CD14-positive monocyte (primary cell): ENCODE measurements at regions not wholly inside any gene's neighbourhood (a gene's known extent, or its start where the extent isn't known, plus 50 kb on each side); places are given as distances from the start of the nearest gene placed in this dataset.

Experiments
- DNase-seq, 3 donors: peaks; one replicate each; pipeline ENCODE4 v3.0.0-alpha.2; 2011 to 2022
- H2AFZ ChIP-seq: 2 replicates; pipeline ENCODE4 v1.6.0; 2012; ENCODE audit warnings: mild to moderate bottlenecking, low read depth, low read length, inconsistent platforms; ENCODE audit not compliant: insufficient read depth, poor library complexity, severe bottlenecking
- H3K27ac ChIP-seq, 2 donors: 1 replicate in 1 of 2; 2 replicates in 1 of 2; pipeline ENCODE4 v1.5.1; 2012 to 2013; ENCODE audit warnings: low read length in 2 of 2, control low read depth in 1 of 2, inconsistent platforms in 1 of 2, low read depth in 1 of 2, mild to moderate bottlenecking in 1 of 2
- H3K27me3 ChIP-seq, 2 donors: one replicate each; pipeline versions ENCODE4 v1.6.0 to v1.6.1; 2011 to 2013; ENCODE audit warnings: low read length in 2 of 2; ENCODE audit not compliant: control insufficient read depth in 2 of 2, insufficient read depth in 2 of 2
- H3K36me3 ChIP-seq, 2 donors: replicated peaks in 1 of 2; 1 replicate in 1 of 2; 2 replicates in 1 of 2; pipeline versions ENCODE4 v1.5.1 to v1.6.1; 2012 to 2013; ENCODE audit warnings: low read length in 2 of 2, control low read depth in 1 of 2, inconsistent platforms in 1 of 2, mild to moderate bottlenecking in 1 of 2; ENCODE audit not compliant: insufficient read depth in 2 of 2, control insufficient read depth in 1 of 2
- H3K4me1 ChIP-seq, 2 donors: 1 replicate in 1 of 2; 2 replicates in 1 of 2; pipeline versions ENCODE4 v1.5.1 to v1.6.1; 2012 to 2013; ENCODE audit warnings: low read length in 2 of 2, control low read depth in 1 of 2, inconsistent platforms in 1 of 2, mild to moderate bottlenecking in 1 of 2, moderate library complexity in 1 of 2; ENCODE audit not compliant: insufficient read depth in 2 of 2, control insufficient read depth in 1 of 2
- H3K4me2 ChIP-seq: replicated peaks from 2 replicates; pipeline ENCODE3; 2012; ENCODE audit warnings: low read length, moderate library complexity, mild to moderate bottlenecking; ENCODE audit not compliant: poor library complexity, severe bottlenecking; ENCODE audit errors: extremely low read depth
- H3K4me3 ChIP-seq, 3 experiments: fragments of 200-600 bp in 1 of 3; sonication (generic) in 1 of 3; replicated peaks in 1 of 3; 1 replicate in 2 of 3; 2 replicates in 1 of 3; pipeline ENCODE4 v1.5.1; 2011 to 2013; ENCODE audit warnings: low read length in 3 of 3, mild to moderate bottlenecking in 3 of 3, control low read depth in 2 of 3, low read depth in 2 of 3, inconsistent platforms in 1 of 3, moderate library complexity in 1 of 3
- H3K79me2 ChIP-seq: 2 replicates; pipeline ENCODE4 v1.6.0; 2012; ENCODE audit warnings: mild to moderate bottlenecking, control low read depth, inconsistent platforms, low read length, moderate library complexity; ENCODE audit not compliant: insufficient read depth
- H3K9ac ChIP-seq: 2 replicates; pipeline ENCODE4 v1.6.0; 2017; ENCODE audit warnings: low read length, mild to moderate bottlenecking; ENCODE audit not compliant: insufficient read depth, poor library complexity, severe bottlenecking
- H3K9me3 ChIP-seq, 2 donors: replicated peaks in 1 of 2; 1 replicate in 1 of 2; 2 replicates in 1 of 2; pipeline versions ENCODE4 v1.5.1 to v1.6.1; 2012 to 2013; ENCODE audit warnings: low read length in 2 of 2, control low read depth in 1 of 2; ENCODE audit not compliant: control insufficient read depth in 1 of 2, insufficient read depth in 1 of 2
- H4K20me1 ChIP-seq: 2 replicates; pipeline ENCODE4 v1.6.0; 2012; ENCODE audit warnings: mild to moderate bottlenecking, low read length, control low read depth, moderate library complexity; ENCODE audit not compliant: insufficient read depth
- H3K27ac Mint-ChIP-seq, 7 donors: one replicate each; pipeline ENCODE4 v1.8.0; 2020; ENCODE audit warnings: mild to moderate bottlenecking in 7 of 7, mixed read lengths in 7 of 7, moderate library complexity in 6 of 7, inconsistent platforms in 2 of 7
- H3K27me3 Mint-ChIP-seq, 3 donors: one replicate each; pipeline ENCODE4 v1.8.0; 2021 to 2022; ENCODE audit warnings: low read depth in 3 of 3, mild to moderate bottlenecking in 3 of 3, mixed read lengths in 3 of 3, moderate library complexity in 3 of 3, inconsistent platforms in 1 of 3
- H3K36me3 Mint-ChIP-seq, 2 donors: one replicate each; pipeline ENCODE4 v1.8.0; 2020; ENCODE audit warnings: mixed read lengths in 2 of 2, inconsistent platforms in 1 of 2, mild to moderate bottlenecking in 1 of 2
- H3K4me1 Mint-ChIP-seq: one replicate; pipeline ENCODE4 v1.8.0; 2020; ENCODE audit warnings: mild to moderate bottlenecking, mixed read lengths
- H3K4me3 Mint-ChIP-seq, 2 donors: one replicate each; pipeline ENCODE4 v1.8.0; 2020; ENCODE audit warnings: mild to moderate bottlenecking in 2 of 2, mixed read lengths in 2 of 2, moderate library complexity in 1 of 2
- H3K9me3 Mint-ChIP-seq, 7 donors: one replicate each; pipeline ENCODE4 v1.8.0; 2020 to 2022; ENCODE audit warnings: mixed read lengths in 7 of 7, mild to moderate bottlenecking in 6 of 7, moderate library complexity in 6 of 7, inconsistent platforms in 2 of 7
- intact Hi-C, 2 donors: fragments of 100-400 bp; cut with micrococcal nuclease; formaldehyde crosslinking; loops; one replicate each; pipeline versions ENCODE4 v1.15.0 to v1.15.1; 2023
- TF ChIP-seq, protein P1 (sequence below): fragments of 200-600 bp; IDR thresholded peaks from one replicate; pipeline ENCODE4 v1.8.0; 2022; ENCODE audit warnings: antibody characterized with exemption, mild to moderate bottlenecking

DNA sequence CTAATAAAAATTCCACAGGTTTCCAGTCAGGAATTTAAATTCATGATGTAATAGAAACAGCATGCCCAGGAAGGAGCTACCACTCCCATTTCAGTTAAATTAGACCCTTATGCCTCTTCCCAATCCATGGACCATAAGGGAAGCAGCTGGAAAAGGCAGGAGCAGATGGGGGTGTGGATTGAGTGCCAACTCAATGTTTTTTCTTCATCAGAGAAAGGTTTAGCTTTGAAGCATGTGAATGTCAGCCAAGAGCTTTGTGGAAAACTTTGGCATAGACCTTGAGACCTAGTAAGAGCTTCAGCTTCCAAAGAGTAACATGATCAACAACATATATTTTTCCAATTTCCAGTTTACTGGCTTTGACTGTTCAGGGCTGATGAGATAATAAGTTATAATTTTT is 2139.9 kb downstream of the PCDH9 start:
- Mint-ChIP-seq H3K4me1 (no peaks in the 10 kb centered on the region), H3K36me3 (no peaks in the 10 kb centered on the region), H3K4me3 (no peak overlapping the region), H3K27ac (no peak overlapping the region), H3K9me3 (peaks cover 0 to 12% (median 5%) of the 10 kb centered on the region in 7 donors), H3K27me3 (peaks cover 0 to 2% (median 0%) of the 10 kb centered on the region in 3 donors)
- Histone ChIP-seq H3K9ac (no peak overlapping the region), H3K4me2 (no peak overlapping the region), H3K79me2 (no peaks in the 10 kb centered on the region), H3K4me1 (no peaks in the 10 kb centered on the region), H3K27ac (no peak overlapping the region), H4K20me1 (no peaks in the 10 kb centered on the region), H3K4me3 (no peak overlapping the region), H3K36me3 (no peaks in the 10 kb centered on the region), H3K27me3 (no peaks in the 10 kb centered on the region), H3K9me3 (peaks cover 10 to 22% of the 10 kb centered on the region in 2 donors), H2AFZ (no peak overlapping the region)
- intact Hi-C loops = no loop called here
- DNase-seq = no peak
- TF ChIP-seq, protein P1, sequence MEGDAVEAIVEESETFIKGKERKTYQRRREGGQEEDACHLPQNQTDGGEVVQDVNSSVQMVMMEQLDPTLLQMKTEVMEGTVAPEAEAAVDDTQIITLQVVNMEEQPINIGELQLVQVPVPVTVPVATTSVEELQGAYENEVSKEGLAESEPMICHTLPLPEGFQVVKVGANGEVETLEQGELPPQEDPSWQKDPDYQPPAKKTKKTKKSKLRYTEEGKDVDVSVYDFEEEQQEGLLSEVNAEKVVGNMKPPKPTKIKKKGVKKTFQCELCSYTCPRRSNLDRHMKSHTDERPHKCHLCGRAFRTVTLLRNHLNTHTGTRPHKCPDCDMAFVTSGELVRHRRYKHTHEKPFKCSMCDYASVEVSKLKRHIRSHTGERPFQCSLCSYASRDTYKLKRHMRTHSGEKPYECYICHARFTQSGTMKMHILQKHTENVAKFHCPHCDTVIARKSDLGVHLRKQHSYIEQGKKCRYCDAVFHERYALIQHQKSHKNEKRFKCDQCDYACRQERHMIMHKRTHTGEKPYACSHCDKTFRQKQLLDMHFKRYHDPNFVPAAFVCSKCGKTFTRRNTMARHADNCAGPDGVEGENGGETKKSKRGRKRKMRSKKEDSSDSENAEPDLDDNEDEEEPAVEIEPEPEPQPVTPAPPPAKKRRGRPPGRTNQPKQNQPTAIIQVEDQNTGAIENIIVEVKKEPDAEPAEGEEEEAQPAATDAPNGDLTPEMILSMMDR = no peak

DNA sequence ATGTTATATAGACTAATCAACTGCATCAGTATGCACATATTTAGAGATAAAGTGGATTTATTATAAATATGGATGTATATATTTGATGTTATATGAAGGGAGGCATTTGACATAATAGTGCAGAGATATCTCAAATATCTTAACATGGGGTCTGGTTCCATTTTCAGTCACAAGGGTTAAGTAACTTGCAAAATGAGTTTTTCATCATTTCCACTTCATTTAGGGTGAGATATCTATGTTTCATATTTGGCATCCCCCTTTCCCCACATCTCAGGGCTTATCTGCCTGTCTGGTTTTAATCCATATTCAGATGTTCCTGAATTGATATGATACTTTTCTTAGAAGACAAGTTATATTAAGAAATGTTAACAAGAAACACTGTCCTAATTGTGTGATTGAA is 2141.2 kb downstream of the PCDH9 start:
- no peaks in the 10 kb centered on the region for H3K79me2 ChIP-seq
- Mint-ChIP-seq H3K9me3 (peaks cover 3 to 17% (median 8%) of the 10 kb centered on the region in 7 donors), H3K27ac (no peak overlapping the region), H3K4me1 (no peaks in the 10 kb centered on the region), H3K4me3 (no peak overlapping the region), H3K36me3 (no peaks in the 10 kb centered on the region), H3K27me3 (peaks cover 0 to 2% (median 0%) of the 10 kb centered on the region in 3 donors)
- intact Hi-C loops = no loop called here
- H3K27ac ChIP-seq = no peak overlapping the region
- DNase-seq = no peak
- no peaks in the 10 kb centered on the region for H3K27me3 ChIP-seq
- H3K36me3 ChIP-seq = no peaks in the 10 kb centered on the region
- H2AFZ ChIP-seq = no peak overlapping the region
- no peak overlapping the region for H3K4me2 ChIP-seq
- H3K9ac ChIP-seq = no peak overlapping the region
- H4K20me1 ChIP-seq = no peaks in the 10 kb centered on the region
- no peak overlapping the region for H3K4me3 ChIP-seq
- TF ChIP-seq, protein P1 = no peak
- no peaks in the 10 kb centered on the region for H3K4me1 ChIP-seq
- H3K9me3 ChIP-seq = peaks cover 15 to 28% of the 10 kb centered on the region in 2 donors
